ENCODE measurements at regions not wholly inside any gene's neighbourhood (a gene's known extent, or its start where the extent isn't known, plus 50 kb on each side); places are given as distances from the start of the nearest gene placed in this dataset.

- no peak for TF ChIP-seq CTCF (IDR thresholded peaks at IDR 0.05)
- TF ChIP-seq EP300 (IDR thresholded peaks at IDR 0.05): no peak
- no peak for TF ChIP-seq POLR2AphosphoS5 (IDR thresholded peaks at IDR 0.05)
- no peak for TF ChIP-seq POLR2A (IDR thresholded peaks at IDR 0.05)
Measured at GRCh38 chr19:30873003-30873402, 476.2 kb downstream of the TSHZ3 start.
